ENCODE measurements at regions not wholly inside any gene's neighbourhood (a gene's known extent, or its start where the extent isn't known, plus 50 kb on each side); places are given as distances from the start of the nearest gene placed in this dataset.

- TF ChIP-seq EP300 (IDR thresholded peaks at IDR 0.05) = no peak
- no peak for TF ChIP-seq CTCF (IDR thresholded peaks at IDR 0.05)
- TF ChIP-seq POLR2AphosphoS5 (IDR thresholded peaks at IDR 0.05) = no peak
- TF ChIP-seq POLR2A (IDR thresholded peaks at IDR 0.05) = no peak
Measured at GRCh38 chr1:163706915-163707314, 385.2 kb downstream of the NUF2 start.

Measured in upper lobe of left lung (tissue), 4 donors.